SIG-M5 treated with dmso at 0.1 percent for 504 hours (cell line): ENCODE measurements at regions not wholly inside any gene's neighbourhood (a gene's known extent, or its start where the extent isn't known, plus 50 kb on each side); places are given as distances from the start of the nearest gene placed in this dataset.

Experiments used
- DNase-seq: peaks from one replicate; lab custom pipeline; 2025; ENCODE audit not compliant: unreplicated experiment; lab: John Stamatoyannopoulos, UW

DNA sequence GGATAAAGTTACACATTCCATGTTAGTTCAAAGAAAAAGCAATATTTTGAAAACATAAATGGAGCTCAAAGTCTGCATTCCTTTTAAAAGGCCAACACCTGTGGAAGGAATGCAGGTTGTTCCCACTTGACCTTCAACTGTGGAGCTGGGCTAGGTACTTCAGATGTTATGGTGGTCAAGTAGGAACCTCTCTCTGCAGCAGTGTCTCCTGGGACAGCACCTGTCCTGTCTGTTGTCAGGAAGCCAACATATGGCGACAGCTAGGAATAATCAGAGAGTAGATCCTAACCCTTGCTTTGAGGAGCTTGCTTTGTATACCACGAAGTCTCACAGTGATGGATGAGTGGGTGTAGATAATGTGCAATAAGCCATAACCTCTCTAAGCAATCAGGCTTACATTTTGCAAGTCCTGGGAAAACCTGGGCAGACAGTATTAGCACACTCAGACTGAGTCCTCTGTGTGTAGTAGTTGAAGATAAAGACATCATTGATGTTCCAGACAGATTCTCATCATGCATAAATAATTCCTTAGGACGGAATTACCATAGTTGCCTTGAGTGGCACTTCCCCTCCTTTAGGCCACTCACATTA, 347.5 kb downstream of the PRL start:
- DNase-seq, result no peak

DNA sequence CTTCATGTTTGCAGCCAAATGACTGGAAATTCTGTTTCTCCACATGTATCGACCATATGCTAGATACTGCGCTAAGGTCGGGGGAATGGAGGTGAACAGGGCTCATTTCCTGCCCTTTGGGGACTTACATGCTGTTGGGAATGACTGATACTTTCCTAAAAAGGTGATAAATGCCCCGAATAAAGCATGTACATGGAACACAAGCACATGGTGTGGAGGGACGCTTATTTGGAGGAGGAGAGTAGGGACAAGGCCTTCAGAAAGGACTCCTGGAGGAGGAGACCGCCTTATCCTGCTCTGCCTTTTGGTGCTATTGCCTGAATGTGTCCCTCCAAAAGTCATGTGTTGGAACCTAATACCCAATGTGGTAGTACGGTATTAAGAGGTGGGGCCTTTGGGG, 344.5 kb downstream of the PRL start:
- DNase-seq, result no peak

DNA sequence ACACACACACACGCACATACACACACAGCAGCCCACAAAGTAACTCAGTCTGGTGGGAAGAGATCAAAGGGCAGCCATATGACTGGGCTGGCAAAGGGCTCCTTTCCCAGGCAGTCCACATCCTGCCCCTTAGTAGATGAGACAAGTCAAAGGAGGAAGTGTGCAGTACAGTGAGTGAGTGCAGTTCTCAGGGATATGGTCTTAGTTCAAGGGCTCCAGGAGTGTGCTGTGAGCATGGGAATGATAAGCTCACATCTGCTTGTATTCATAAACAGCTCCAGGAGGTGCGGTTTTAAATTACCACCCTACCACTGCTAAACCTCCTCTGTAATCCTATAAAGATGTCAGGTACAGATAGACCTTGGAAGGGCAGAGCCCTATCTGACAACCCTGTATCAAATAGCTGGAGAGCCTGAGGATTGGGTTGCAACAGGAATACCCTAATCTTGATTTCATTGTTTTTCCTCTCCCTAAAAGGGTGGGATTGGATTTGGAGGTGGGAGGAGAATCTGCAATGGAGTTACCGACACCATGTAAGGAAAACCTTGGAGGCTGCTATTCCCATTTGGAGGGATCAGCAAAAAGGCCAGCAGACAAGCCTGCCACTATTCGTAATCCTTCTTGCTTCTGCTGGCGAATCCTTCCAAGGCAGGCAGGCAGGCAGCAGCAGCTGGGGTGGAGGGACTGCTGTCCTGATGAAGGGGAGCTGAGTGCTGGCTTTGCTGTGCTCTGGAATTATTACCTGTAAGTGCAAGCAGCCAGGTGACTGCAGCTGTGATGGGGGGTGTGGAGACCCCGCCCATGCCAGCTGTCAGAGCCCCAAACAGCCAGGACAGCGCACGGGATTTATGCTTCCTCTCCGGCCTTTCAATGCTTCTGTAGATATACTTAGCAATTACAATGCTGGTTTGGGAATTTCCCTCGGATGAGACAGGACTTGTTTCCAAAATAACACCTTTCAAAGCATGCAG, 342.7 kb downstream of the PRL start:
- peak; percentile 33 for DNase-seq

DNA sequence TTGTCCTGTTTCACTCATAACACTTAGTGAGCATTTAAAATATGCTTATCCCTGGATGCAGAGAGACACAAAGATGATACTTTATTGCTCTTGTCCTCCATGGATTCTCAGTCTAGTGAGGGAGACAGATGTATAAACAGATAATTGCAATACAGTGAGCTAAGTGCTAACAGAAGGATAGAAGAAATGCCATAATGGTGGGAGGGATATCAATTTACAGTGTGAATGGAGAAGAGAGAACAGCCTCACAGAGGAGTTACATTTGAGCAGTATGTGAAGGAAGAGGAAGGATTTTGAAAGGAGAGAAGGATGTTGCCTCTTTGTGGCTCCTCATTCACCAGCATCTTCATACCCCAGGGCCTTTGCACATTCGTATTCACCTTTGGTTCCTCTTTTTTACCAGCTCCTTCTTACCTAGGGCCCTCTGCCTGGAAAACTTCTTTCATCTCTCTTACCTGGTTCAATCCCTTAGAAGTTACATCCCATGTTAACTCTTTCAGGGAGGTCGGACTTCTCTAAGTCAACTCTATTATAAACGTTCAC, 341.7 kb downstream of the PRL start:
- DNase-seq, result no peak

DNA sequence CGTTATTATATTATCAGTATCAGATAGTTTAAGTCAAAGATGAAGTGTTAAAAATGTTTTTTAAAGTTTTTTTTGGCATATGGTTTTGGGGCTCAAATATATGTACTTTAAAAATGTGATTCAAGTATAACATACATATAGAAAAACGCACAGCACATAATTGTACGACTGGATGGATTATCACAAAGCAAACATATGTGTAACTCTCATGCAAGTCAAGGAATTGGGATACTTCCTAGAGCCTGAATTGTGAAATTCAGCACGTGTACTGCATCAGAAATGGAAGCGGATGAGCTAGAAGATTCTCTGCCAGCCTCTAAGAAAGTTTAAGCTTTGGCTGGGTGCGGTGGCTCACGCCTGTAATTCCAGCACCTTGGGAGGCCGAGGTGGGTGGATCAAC, 340.9 kb downstream of the PRL start:
- no peak for DNase-seq

DNA sequence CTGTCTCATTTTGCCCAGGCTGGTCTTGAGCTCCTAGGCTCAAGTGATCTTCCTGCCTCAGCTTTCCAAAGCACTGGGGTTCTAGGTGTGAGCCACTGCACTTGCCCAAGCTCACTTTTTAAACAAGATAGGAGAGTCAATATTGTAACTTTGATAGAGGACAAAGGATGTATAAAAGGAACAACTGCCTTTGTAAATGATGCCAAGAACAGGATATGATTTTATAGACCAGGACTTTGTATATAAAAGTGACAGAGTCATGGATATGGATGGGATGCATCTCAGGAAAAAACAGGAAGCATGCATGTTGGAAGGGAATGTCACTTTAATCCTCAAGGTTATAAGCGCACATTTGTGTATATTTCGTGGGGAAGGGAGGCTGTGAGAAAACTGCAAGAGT, 338.4 kb downstream of the PRL start:
- DNase-seq, result no peak

DNA sequence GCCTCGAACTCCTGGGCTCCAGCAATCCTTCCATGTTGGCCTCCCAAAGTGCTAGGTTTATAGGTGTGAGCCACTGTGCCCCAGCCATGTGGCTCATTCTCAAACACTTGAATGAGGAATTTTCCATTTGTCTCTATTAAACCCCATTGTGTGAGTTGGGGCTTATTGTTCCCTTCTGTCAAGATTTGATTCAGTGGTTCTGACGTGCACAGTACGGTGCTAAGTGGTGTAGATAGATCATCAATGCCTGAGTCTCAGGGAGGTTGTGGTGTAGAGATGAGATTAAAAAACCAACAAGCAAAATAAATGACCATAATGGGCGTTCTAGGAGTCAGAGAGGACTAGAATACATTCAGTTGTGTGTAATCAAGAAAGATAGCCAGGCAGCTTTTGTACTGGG, 335.6 kb downstream of the PRL start:
- no peak for DNase-seq

DNA sequence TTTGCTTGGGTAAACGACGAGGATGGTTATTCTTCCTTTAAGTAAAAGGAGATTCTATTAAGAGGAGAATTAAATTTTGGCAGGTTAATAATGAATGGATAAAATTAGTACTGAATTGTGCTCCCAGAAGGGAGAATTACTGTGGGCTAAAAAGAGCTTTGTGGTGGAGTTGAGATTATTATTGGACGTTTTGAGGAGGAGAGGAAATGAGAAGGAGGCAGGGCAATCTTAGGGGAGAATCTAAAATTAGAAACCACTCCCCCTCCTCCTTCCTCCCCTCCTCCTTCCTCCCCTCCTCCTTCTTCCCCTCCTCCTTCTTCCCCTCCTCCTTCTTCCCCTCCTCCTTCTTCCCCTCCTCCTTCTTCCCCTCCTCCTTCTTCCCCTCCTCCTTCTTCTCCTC, 331.8 kb downstream of the PRL start:
- no peak for DNase-seq

DNA sequence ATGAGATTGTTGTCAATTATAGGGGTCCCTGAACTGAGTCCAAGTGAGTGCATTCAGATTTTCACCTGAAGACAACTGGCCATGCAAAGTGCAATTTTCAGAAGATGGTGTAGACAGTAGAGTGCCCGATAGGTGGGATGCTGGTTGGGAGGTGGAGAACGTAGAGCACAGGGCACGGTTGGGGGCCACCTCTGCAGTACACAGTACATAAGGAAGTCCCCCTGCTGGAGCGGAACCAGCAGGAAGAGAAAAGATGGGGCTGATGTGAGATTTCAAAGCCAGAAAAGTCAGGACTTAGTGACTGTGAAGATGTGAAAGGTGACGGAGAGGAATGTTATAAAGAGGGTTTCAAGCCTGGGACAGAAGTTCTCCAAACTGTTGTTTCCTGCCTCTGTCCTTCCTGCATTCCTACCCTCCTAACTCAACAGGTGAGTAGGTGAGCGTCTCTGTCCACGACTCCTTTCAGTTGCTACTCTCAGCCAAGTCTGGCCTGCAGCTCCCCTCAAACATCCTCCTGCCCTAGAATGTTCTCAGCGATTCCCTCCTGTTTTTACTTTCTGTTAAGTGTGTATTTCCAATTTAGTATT, 330.8 kb downstream of the PRL start:
- DNase-seq, result no peak

DNA sequence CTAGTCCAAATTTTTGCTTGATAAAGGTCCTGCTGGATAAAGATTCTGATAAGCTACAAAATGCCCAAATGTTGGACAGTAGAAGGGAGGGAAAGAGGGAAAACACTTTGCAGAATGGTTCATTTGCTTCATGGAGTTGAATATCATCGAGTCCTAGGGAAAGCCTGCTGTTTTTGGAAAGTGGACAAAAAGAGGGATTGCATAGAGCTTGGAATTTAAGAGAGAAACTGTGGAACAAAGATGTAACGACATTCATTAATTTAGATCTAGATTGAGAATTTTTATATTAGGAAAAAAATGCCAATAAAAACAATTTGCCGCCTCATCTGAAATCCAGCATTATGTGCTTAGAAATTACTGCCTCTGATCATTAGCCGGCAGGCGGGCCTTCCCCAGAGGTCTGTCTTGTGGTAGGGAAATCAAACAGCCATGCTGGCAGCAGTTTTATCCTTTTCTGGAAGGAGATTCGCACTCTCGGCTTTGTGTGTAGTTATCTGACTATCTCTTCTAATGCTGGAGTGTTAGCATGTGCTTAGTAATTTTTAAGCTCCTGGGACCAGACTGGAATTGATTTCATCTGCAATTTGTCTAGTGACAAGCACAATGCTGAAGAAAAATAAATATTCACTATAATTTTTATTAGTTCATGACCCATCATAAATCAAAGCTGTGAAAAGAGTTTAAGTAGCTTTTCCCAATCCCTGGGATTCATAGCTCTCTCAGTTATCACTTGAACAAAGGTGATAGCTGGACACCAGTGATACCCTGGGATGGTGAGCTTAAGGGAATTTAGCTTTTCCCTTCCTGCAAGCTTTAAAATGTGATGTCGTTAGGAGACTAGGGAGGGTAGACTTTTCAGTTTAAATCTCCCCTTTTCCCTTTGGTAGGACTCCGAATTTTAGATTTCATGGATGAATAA, 329.5 kb downstream of the PRL start:
- DNase-seq, result no peak

DNA sequence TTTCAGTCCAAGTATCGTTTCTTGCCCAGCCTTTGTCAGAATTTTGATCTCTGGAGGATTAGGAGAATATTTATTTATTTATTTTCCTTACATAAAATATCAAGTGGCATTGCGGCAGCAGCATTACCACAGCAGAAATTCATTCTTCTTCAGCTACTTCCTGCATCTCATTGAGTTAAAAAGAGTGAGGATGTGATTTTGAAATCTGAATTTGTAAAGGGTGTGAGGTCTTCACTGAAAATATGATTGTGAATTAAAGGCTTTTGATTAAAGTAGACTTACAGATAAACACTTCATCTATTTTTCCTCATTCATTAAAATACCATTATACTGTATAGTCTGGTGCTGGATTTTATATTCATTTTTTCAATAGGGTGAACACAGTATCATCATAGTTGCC, 328.4 kb downstream of the PRL start:
- no peak for DNase-seq

DNA sequence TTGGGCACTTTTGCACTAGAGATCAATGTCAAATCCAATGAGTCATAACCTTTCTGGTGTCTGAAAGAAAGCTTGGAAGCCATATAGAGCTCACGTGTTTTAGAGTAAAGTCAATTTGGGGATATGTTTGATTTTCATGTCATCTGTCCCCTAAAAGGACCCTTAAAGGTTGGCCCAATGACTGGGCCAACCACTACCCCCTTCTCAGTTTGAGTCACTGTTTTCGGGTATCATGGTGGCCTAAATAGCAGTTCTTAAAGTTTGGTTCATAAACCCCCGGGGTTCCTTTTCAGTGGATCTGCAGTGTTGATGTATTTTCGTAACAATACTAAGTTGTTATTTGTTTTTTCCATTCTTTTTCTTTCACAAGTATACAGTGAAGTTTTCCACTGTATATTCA, 327.6 kb downstream of the PRL start:
- DNase-seq, result no peak

DNA sequence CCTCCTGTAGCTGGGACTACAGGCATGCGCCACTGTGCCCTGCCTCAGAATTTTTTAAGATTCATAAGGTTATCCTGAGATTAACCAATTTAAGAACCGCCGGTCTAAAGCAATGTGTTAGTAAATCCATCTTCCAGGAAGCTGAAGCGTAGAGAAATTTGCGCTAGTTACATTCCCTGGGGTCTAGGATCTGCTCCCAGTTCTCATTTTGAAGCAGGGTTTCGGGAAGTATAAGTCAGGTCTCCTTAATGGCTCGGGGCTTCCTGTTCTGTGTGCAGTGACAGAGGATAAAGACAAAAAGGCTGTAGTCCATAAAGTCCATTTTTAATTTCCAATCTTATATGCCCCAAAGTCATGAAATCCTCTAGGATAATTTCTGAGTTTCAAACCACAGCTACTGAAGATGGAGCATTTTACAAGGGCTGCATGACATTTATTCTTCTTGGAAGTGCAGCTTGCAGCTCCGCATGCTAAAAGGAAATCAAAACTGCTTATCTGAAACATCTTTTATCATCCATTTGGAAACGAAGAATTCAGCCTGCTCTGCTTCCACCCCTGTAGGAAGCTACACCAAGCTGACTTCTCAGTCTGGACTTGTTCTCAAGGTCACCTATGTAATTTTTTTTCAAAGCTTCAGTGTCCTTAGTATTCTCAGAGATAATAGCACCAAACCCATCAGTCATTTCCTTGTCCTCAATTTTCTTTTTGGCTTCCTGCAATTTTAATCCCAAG, 326.1 kb downstream of the PRL start:
- DNase-seq, result no peak

DNA sequence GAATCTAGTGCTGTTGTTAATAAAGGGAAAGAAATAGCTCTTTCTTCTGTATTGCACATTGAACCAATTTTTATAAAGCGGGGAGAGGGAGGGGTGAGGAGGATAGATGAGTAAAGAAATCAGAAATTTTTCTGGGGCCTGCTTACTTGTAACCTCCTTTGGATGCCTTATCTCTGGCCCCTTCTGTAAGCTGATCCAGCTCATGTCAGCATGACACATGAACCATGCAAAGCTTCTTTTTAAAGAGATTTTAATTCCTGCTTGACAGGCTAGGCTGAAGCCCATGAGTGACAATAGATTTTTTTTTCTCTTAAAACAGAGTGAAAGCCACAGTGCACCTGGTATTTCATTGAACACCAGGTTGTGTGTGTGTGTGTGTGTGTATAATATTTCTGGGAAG, 325.3 kb downstream of the PRL start:
- DNase-seq, result no peak

DNA sequence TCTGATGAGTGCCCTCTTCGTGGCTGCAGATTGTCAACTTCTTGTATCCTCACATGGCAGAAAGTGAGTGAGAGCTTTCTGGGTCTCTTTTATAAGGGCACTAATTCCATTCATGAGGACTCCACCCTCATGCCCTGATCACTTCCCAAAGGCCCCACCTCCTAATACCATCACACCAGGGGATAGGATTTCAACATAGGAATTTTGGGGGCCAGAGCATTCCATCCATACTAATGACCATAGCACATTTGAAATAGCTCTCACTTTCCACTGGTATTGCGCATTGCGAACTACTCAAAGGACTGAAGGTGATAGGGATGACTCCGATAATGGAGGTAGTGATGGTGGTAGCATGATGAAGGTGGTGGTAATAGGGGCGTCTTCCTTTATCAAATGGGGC, 324.3 kb downstream of the PRL start:
- DNase-seq, result no peak

DNA sequence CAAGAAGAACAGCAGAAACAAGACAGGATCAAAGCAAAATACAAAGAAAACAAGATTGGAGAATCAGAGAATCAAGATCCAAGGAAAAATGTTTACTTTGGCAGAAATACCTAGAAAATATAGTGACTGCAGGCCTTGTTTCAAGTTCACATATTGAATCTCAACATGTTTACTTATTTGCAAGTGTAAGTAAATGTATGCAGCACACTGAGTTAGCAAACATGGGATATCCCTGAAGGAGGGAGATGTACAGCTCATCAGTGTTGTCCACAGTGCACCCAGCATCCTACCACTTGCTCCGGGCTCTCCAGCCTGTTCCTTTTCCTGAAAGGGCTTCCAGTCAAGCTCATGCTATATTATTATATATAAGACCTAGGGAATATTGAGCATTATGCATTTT, 319.5 kb downstream of the PRL start:
- DNase-seq, result no peak

DNA sequence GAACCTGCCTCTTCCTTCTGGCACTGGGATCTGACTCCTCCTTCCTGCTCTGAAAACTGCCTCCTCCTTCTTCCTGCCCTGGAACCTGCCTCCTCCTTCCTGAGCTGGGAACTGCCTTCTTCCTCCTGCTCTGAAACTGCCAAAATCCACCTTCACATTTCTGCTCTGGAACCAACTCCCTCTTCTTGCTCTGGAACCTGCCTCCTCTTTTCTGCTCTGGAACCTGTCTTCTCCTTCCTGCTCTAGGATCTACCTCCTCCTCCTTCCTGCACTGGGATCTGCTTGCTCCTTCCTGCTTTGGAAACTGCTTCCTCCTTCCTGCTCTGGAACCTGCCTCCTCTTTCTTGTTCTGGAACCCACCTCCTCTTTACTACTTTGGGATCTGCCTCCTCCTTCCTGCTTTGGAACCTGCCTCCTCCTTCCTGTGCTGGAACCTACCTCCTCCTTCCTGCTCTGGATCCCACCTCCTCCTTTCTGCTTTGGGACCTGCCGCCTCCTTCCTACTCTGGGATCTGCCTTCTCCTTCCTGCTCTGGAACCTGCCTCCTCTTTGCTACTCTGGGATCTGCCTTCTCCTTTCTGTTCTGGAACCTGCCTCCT, 315.5 kb downstream of the PRL start:
- DNase-seq, result no peak

DNA sequence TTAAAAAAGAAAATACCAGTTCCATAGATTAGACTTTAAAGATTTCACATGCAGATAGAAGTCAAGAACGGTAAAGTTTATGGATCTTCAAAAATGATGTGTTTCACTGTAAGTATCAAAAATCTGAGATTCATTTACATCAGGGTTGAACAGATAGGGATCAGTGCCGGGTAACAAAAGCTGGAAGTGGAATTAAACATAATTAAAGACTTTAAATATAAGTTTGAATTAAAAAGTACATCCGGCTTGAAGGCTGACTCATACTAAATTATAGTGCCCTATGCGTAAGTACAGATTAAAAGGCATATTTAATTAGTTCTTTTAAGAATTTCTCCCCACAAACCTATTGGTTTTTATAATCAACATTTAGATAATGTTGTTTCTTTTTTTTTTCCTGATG, 312.7 kb downstream of the PRL start:
- no peak for DNase-seq

DNA sequence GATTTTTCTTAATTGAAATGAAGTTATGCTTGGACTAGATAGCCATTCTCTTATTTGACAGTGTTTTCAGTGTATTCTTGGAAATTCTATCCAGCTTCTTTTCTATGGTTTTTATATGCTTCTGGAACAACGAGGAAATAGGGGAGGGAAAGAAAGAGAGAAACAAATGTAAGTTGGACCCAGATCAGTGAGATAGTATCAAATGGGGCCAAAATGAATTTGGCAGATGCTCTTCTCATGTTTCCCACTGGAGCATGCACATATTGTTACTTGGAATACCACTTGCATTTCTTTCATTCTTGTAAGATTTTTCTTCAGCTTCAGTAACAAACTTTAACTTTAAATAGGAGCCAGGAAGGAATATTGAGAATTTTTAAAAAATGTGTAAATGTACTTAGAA, 312.3 kb downstream of the PRL start:
- no peak for DNase-seq

DNA sequence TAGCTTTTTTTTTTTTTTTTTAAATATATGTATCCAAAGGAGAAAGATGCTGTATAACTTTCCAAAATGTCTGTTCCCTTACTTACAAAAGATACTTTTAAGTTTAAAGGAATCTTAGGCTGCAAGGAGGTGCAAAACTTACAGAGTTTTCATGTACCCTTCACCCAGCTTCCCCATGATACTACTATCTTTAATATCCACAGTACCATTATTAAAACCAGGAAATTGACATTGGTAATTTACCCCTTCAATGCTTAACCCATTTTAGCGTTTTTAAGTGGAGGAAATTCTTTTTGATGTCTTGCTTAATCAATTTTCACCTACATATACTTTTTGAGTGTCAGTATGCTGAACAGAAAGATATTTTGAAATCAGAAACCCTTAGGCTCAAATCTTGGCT, 310.9 kb downstream of the PRL start:
- no peak for DNase-seq
